Right forelimb (tissue), 1 donor: ENCODE measurements at regions not wholly inside any gene's neighbourhood (a gene's known extent, or its start where the extent isn't known, plus 50 kb on each side); places are given as distances from the start of the nearest gene placed in this dataset.

Experiments
- DNase-seq: peaks from one replicate; pipeline ENCODE4 v3.0.0-alpha.2; 2018

DNA sequence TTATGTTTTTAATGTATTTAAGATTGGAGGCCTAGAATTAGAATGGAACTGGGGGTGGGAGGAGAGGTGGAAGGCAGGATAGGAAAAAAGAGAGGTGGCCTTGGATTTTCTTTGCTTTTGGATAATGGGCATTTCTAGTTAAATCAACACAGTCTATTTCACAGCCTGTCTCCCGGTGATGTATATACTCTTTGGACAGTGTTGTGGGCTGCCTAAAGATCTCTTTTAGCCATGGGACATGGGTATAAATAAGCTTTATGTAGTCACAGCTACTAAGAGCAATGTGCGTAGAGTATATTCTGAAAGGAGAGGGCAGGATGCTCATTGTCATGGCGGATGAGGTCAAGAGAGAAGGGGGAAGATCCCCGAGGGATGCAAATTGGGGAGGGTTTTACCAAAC is 1084.4 kb upstream of the RBFOX1 start:
- no peak for DNase-seq

DNA sequence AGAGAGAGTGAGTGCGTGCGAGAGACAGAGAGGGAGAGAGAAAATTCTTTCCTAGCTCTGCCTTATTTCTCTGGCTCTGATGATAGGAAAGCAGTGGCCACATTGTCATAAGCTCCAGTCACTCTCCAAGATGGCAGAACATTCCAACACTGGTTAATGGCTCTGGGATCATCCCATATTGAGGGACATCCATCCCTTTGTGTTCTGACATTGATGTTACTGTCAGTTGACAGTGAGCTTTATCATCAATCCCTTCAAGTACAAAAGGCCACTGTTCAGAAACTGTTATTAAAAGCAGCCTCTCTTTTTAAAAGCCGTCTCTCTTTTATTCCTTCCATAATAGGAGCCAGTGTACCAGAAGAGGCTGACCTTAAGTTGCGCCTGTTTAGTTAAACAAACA is 1084.9 kb upstream of the RBFOX1 start:
- no peak for DNase-seq

DNA sequence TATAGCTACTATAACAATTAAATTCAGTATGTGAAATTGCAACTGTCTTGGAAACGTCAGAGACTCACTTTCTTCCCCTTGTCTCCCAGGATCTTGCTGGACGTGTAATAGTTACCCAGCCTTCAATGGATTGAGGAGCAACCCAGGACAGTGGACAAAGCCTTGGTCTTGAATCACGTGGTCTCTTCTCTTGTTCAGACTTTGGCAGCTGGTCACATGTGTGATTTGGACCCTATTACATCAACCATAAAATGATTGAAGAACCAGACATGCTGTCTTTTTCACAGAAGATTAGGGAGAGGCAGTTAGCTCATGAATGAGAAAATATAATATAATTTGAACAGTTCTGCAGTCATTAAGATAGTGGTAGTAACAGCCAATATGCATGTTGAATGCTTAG is 1085.5 kb upstream of the RBFOX1 start:
- no peak for DNase-seq

DNA sequence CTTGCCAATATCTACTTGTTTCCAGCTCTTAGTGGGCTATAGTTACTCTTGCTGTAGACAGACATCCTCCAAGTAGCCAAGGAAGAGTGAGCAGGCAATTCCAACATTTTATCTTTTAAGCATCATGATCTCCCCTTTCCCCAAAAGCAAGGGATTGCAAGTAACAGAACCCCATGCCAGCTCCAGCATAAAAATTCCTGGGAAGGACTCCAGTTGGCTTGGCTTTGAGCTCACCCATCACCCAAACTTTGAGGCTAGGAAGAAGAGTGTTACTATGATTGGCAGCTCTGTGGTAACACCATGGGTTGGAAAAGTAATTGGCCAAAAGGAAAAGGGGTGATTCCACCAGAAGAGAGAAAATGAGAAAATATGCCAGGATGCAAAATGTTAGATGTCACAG is 1086.4 kb upstream of the RBFOX1 start:
- DNase-seq, result no peak

DNA sequence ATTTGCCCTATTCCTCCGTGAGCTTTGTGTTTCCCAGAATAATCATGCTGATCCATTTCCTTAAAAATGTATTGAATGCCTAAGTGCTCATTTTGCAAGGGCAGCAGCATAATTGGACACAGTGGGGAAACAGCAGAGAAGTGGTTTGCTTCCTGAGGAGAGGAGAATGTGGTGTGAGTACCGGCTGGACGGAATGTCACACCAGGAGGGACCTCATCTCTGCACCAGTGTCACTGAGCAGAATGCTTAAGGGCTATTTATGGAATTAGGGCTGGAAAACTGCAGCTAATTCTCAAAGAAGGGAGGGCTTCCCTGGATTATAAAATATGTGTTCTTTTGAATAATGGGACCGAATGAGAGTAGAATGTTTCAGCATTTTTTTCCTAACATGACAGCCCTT is 1100.6 kb upstream of the RBFOX1 start:
- DNase-seq, result no peak

DNA sequence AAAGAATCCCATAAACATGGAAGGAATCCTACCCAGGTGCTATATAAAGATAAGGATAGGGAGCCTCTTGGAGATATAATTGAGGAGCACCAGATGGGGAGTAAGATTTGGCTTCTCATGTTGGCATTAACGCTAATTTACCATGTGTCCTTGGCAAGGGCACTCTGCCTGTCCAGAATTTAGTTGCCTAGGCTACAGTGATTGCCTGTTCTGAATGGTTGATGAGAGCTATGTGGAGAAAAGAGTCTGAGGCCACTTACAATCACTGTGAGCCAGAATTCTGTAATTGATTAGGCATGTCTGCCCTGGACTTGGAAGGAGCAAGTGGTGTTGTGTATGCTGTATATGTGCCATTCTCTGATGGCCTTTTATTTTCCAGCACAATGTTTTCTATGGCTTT is 1101.2 kb upstream of the RBFOX1 start:
- no peak for DNase-seq

DNA sequence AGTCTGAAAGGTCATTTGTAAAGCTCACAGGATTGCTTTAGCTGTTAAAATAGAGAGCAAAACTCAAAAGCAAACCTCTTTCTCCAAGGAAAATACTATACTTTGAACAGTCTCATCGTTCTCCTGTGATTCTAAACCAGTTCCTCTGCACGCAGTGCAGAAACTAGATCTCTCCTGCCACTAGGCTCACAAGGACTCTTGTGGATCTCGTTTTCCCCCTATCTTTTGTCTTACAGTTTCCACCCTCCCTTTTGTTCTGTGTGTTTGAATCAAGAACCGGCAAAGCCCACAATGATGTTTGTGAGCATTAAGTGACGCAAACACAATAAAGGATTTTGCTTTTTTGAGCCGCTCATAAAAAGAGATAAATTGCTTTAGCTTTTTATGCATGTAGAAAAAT is 1103.5 kb upstream of the RBFOX1 start:
- DNase-seq, result no peak

DNA sequence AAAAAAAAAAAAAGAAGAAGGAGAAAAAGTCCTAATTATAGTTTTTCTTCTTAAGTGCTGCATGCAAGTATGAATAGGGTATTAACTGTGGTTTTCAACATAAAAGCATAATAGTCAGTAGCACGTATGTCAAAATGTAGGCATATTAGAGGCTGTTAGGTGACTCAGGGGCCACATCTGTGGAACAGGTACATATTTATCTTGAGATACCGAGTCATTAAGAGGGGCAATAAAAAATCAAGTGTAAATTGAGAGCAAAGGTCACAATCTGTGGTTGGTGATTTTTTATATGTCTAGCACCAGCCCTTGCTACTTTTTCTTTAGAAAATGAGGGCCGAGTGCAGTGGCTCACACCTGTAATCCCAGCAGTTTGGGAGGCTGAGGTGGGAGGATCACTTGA is 1113.8 kb upstream of the RBFOX1 start:
- no peak for DNase-seq

DNA sequence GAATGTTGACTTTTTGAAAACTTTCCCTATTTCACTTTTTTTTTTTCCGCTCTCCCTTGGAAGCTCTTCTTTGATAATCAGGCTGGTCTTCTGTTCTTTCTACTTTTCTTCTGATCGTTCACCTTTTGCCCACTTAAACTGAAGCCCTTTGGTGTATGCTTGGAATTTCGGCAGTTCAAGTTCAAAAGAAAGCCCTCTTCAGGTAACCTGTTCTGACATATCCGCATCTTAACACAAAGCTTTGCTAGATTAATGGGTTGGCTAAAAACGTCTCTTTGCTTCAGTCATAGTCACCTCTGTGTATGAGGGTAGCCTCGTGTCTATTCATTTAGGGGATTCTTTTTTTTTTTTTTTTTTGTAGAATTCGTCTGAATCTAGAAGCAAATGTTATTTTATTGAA is 1115.8 kb upstream of the RBFOX1 start:
- DNase-seq, result no peak

DNA sequence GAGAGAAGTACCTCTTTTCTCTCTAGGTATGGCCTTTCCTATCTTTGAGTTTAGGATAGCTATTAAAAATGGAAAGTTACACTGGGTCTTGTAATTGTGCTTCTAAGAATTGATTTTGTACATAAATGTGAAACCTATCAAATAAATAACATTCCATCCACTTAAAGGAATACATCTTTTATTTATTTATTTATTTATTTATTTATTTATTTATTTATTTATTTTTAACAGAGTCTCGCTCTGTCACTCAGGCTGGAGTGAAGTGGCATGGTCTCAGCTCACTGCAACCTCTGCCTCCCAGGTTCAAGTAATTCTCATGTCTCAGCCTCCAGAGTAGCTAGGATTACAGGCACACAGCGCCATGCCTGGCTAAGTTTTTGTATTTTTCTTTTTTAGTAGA is 1114.0 kb upstream of the EEF2KMT start:
- DNase-seq, result no peak

DNA sequence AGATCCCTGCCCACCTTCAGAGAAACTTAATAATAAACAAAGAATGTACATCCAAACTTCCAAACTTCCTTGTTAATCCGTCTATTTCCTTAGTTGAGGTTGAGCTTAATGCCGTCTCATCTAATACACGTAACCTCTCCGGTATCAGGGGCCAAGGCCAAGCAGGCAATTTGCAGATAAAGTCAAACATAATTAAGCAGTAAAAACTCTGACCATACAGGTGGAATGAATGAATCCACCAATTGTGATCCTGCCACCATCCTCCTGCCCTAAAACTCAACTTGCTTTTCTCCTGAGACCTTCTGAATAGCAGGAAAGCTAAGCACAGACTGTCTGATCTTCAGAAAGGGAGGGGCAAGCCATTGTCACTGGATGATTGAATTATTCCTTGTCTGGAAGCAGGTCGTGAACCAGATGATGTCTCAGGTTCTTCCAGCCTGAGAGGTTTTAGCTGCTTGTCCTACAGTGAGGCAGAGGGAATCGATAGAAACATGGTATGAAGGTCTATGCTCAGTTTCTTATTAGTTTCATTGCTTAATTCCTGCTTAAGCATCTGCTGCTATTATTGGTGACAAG is 1111.8 kb upstream of the EEF2KMT start:
- DNase-seq, result no peak

DNA sequence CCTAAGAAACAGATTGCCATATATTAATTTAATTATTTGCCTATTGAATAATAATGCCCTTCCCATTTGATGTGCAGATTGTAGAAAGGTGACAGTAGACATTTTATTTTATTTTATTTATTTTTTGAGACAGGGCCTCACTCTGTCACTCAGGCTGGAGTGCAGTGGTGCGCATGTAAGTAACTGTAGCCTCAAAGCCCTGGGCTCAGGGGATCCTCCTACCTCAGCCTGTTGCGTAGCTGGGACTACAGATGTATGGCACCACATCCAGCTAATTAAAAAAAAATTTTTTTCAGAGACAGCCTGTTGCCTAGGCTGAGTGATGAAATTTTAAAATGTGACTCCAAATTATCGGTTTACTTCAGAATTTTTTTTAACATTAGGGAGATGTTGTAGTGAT is 1110.0 kb upstream of the EEF2KMT start:
- no peak for DNase-seq

DNA sequence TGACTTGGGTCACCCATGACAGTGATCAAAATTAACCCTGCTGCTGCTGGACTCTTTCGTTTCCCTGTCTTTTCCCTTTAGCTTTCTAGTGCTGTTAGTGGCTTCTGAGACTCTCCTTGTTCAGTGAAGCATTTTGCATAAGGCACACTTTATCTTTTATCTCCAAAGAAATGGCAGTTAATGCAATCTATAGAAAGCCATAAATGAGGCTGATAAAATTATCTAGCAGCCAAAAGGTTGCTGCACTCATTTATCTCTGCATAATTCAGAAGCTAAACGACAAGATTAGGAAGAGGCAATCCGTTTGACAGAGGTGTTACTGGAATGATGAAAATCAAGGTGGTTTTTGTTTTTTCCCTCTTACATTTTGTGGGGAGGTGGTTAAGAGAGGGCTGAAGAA is 1109.5 kb upstream of the EEF2KMT start:
- no peak for DNase-seq

DNA sequence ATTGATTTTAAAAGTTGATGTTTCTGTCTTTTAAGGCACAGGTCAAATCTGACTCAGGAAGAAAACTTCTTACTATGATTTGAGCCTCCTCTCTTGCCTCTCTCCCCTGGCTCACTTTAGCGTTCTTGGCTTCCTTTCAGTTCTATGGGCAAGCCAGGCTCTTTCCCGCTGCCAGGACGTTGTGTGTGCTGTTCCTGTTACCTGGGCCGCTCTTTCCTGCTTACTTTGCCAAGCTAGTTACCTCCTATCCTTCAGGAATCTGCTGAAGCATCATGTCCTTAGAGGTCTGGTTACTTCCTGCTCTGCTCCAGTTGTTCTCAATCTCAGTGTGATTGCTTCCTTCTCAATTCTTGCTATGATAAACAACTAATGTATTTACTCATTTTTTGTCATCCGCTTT is 1108.5 kb upstream of the EEF2KMT start:
- DNase-seq, result no peak

DNA sequence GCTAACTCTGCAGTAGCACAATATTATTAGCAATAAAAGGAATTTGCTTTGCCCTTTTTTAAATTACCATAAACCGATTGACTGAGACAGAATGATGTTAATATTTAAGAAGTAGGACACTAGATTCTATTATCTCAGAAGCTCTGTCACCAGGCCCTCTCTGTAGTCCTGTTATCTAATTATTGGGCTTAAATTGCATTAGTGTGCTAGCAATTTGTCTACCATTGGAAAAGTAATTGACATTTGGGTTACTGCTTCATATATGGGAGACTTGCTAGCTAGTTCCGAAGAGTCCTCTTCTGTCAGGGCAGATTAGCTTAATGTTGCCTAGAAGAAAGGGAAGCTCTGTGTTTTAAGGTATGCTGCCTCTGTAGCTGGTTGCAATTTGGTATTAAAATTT is 1107.3 kb upstream of the EEF2KMT start:
- DNase-seq, result no peak

DNA sequence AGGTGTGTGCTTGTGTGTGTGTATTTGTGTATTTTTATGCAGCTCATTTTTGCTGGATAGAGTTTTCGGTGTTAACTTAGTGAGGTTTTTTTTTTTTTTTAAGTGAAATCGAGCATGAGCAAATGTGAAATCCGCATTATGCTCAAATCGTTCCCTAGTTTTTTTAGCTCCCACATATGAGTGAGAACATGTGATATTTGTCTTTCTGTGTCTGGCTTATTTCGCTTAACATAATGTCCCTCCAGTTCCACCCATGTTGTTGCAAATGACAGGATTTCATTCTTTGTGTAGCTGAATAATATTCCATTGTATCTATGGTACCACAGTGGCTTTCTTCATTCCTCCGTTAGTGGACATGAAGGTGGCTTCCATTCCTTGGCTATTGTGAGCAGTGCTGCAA is 1103.3 kb upstream of the EEF2KMT start:
- no peak for DNase-seq

DNA sequence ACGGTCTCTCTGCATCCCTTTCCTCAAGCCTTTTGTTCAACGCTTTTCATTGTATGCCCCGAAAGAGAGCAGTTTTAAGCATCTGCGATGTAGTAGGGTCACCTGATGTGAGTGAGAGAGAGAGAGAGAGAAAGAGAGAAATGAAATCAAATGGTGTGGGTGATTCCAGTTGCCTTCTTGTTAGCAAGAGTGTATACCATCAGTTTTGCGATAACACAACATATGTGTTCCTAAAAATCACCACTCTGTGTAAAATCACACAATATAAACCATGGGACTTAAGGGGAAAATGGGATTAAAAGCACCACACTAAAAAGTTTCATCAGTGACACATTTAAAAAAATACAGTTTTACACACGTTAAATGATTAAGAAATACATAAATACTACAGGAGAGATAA is 1102.7 kb upstream of the EEF2KMT start:
- DNase-seq, result no peak

DNA sequence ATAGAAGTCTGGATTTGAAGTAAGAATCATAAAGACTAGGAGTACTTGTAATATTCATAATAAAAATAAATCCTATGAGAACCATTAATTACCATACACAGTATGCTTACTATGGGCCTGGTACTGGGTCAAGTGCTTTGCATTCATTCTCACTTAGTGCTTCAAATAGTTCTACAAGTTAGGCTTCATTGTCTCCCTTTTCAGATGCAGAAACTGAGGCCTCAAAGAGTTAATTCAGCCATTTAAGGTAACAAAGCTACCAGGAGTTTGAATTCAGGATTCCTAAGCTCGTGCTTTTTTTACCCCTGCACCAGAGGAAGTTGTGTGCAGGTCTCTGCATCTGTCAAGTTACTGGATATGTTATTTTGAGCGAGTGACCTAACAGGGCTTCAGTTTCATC is 1098.4 kb upstream of the EEF2KMT start:
- no peak for DNase-seq

DNA sequence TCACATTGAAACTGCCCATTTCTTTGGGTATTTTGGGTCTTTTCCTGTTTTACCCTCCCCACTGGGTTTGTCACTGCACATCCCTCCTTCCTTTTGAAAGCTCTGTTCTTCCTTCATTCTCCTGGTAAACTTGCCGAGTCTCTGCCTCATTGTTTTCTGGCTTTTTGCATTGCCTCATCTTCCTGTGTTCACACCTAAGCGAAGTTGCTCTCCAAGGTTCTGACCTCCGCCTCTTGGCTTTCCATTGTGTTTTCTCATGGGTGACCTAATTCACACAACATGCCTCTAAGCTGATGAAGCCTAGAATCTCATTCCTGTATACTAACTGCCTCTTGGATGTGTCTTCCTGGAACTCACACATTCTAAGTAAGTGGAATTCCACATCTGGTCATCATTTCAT is 1096.1 kb upstream of the EEF2KMT start:
- DNase-seq, result no peak

DNA sequence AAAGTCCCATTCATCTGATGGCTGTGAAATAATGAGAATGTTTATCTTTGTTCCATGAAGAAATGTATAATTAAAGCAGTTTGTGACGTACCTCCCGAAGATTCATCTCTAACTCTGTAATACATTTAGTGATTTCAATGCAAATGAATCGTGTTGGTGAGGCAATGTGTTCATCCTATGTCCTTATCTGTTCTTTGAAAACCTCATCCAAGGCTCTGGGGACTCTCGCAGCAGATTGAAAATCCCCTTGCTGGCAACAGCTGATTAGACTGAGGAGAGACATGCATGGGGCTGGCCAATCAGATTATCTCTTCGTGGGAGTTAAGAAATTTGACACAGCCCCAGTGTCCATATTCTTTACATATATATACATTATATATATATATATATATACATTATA is 1095.4 kb upstream of the EEF2KMT start:
- no peak for DNase-seq

DNA sequence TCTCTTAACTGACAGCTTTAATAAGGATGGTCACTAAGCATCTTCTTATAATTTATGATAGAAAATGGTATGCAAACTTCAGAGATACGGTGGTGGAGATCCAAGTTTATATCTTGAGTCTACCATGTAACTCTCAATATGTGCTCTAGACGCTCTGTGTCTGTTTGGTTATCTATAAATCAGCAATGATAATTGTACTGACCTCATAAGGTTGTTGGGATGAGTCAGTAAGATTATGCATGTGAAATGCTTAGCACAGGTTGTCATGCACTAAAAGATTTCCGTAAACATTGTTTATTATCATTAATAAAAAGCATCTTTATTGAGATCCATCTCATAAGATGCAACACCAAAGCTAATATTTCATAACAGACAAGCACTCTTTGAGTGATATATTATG is 1094.9 kb upstream of the EEF2KMT start:
- no peak for DNase-seq

DNA sequence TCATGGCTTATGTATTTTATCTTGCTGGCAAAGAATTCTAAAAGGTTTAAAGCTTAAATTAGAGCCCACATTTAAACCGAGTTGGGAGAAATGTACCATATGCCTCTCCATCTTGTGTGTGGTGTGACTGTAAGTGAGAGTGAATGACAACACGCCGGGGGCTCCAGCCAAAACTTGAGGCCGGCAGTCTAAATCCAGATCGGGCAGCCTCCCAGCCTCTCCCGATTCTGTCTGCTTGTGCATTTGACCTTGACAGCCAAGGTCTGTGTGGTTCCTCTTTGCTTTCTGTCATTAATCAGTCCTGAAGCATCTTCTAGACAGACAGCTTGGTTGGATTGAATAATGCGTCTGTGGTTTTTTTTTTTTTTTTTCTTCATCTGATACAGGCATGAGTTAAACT is 1093.2 kb upstream of the EEF2KMT start:
- DNase-seq, result no peak

DNA sequence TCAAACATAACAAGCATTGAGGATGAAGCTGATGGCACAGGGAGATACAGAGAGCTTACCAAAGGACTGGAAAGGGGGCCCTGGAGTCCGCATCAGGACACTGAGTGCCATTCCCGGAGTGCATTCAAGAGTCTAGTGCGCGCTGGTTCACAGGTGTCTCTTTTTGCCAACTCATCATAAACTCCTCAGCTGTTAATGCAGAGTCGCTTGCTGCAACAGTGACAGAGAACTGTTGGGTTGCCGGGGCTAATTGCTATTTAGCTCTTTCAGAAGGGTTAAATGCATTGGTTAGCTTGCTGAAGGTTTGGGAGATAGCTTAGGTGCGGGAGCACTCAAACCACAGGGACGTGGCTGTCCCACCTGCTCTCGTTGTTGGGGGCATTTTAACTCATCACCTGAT is 1091.6 kb upstream of the EEF2KMT start:
- no peak for DNase-seq

DNA sequence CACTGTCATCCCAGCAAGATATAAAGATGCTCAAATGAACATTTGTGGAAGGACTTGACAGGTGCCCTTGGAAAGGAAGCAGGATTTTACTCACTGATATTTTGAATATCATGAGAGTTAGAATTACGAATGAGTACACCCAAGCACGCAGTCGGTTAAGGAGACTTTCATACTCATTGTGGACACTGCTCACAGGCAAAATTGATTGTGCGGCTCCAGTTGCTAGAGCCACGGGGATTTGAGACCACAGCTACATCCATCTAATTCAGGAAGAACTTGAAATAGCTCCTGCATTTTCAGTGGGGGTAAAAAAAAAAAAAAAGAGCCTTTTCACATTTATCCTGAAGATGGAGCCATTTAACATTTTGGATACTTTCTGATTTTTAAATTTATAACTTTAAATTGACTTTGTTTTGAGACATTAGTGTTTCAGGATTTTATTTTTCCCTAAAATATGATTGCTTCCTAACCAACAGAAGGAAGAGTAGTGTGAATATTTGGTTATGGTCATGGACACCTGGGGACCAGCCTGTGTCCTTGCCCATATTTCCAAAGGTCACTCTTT is 1080.1 kb upstream of the EEF2KMT start:
- DNase-seq, result no peak

DNA sequence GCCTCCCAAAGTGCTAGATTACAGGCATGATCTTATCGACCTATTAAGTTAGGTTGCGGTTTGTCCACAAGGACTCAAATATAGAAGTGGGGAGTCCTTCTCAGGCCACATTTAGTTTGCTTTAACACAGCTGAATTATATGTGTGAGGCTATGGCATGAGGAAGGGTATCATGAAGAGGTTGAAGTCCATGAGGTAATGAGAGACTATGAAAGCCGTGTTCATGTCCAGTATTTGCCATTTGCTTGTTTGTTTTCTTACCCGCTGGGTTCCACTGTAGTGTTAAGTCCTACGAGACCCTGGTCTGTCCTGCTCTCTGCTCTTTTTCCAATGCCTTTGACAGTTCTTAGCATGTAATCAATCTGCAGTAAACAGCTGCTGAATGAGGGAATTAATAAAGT is 1072.4 kb upstream of the EEF2KMT start:
- DNase-seq, result no peak
